Duodenal mucosa (tissue), 2 donors: ENCODE measurements at regions not wholly inside any gene's neighbourhood (a gene's known extent, or its start where the extent isn't known, plus 50 kb on each side); places are given as distances from the start of the nearest gene placed in this dataset.

Experiments used
- H3K27ac ChIP-seq: one replicate; pipeline ENCODE4 v1.7.0; 2013; ENCODE audit warnings: low read depth, low read length
- H3K27me3 ChIP-seq, 2 donors: one replicate each; pipeline ENCODE4 v1.7.0; 2013; ENCODE audit warnings: low read length in 2 of 2, control low read depth in 1 of 2; ENCODE audit not compliant: insufficient read depth in 2 of 2, control insufficient read depth in 1 of 2
- H3K36me3 ChIP-seq, 2 donors: one replicate each; pipeline ENCODE4 v1.7.0; 2013; ENCODE audit warnings: low read length in 2 of 2, control low read depth in 1 of 2; ENCODE audit not compliant: insufficient read depth in 2 of 2, control insufficient read depth in 1 of 2
- H3K4me1 ChIP-seq, 2 donors: one replicate each; pipeline ENCODE4 v1.7.0; 2013; ENCODE audit warnings: low read length in 2 of 2, control low read depth in 1 of 2; ENCODE audit not compliant: insufficient read depth in 2 of 2, control insufficient read depth in 1 of 2
- H3K4me3 ChIP-seq, 2 donors: one replicate each; pipeline ENCODE4 v1.7.0; 2013; ENCODE audit warnings: low read length in 2 of 2, low read depth in 1 of 2
- H3K9ac ChIP-seq, 2 donors: one replicate each; pipeline ENCODE4 v1.7.0; 2013; ENCODE audit warnings: low read length in 2 of 2, low read depth in 1 of 2
- H3K9me3 ChIP-seq, 2 donors: one replicate each; pipeline ENCODE4 v1.7.0; 2013; ENCODE audit warnings: low read length in 2 of 2, control low read depth in 1 of 2; ENCODE audit not compliant: control insufficient read depth in 1 of 2

- H3K27me3 ChIP-seq: no peaks in the 10 kb centered on the region
- no peaks in the 10 kb centered on the region for H3K9me3 ChIP-seq
- no peaks in the 10 kb centered on the region for H3K36me3 ChIP-seq
- no peaks in the 10 kb centered on the region for H3K4me1 ChIP-seq
- no peak overlapping the region for H3K9ac ChIP-seq
- no peak overlapping the region for H3K27ac ChIP-seq
- no peak overlapping the region for H3K4me3 ChIP-seq
These were observed 828.1 kb upstream of the ZNF608 start for GRCh38 chr5:125574491-125575044.

- no peaks in the 10 kb centered on the region for H3K4me1 ChIP-seq
- H3K9ac ChIP-seq: no peak overlapping the region
- H3K9me3 ChIP-seq: no peaks in the 10 kb centered on the region
These were observed 828.9 kb upstream of the ZNF608 start for GRCh38 chr5:125575171-125575890.

GRCh38 chr5:125575891-125576505 lies 829.6 kb upstream of the ZNF608 start:
- H3K9ac ChIP-seq: no peak overlapping the region
- no peak overlapping the region for H3K4me3 ChIP-seq
- no peaks in the 10 kb centered on the region for H3K27me3 ChIP-seq
- no peaks in the 10 kb centered on the region for H3K4me1 ChIP-seq
- no peaks in the 10 kb centered on the region for H3K9me3 ChIP-seq
- H3K36me3 ChIP-seq: no peaks in the 10 kb centered on the region
- no peak overlapping the region for H3K27ac ChIP-seq

More at GRCh38 chr5:125575171-125575890, 828.9 kb upstream of the ZNF608 start:
- Histone ChIP-seq H3K27ac (no peak overlapping the region), H3K36me3 (no peaks in the 10 kb centered on the region), H3K4me3 (no peak overlapping the region), H3K27me3 (no peaks in the 10 kb centered on the region)

- Histone ChIP-seq H3K27ac (no peak overlapping the region), H3K27me3 (no peaks in the 10 kb centered on the region), H3K4me1 (no peaks in the 10 kb centered on the region), H3K9ac (no peak overlapping the region), H3K36me3 (no peaks in the 10 kb centered on the region), H3K9me3 (no peaks in the 10 kb centered on the region), H3K4me3 (no peak overlapping the region)
These were observed 830.4 kb upstream of the ZNF608 start for GRCh38 chr5:125576822-125577221.

- H3K36me3 ChIP-seq: no peaks in the 10 kb centered on the region
- H3K27ac ChIP-seq: no peak overlapping the region
- no peak overlapping the region for H3K4me3 ChIP-seq
- H3K4me1 ChIP-seq: no peaks in the 10 kb centered on the region
- H3K9me3 ChIP-seq: no peaks in the 10 kb centered on the region
- H3K27me3 ChIP-seq: no peaks in the 10 kb centered on the region
- no peak overlapping the region for H3K9ac ChIP-seq
These were observed 832.1 kb upstream of the ZNF608 start for GRCh38 chr5:125578551-125578950.

- Histone ChIP-seq H3K36me3 (no peaks in the 10 kb centered on the region), H3K27ac (no peak overlapping the region), H3K4me3 (no peak overlapping the region), H3K9me3 (no peaks in the 10 kb centered on the region), H3K27me3 (no peaks in the 10 kb centered on the region), H3K4me1 (no peaks in the 10 kb centered on the region), H3K9ac (no peak overlapping the region)
These were observed 832.7 kb upstream of the ZNF608 start for GRCh38 chr5:125579182-125579581.

GRCh38 chr5:125581311-125581710 lies 834.9 kb upstream of the ZNF608 start:
- H3K36me3 ChIP-seq: no peaks in the 10 kb centered on the region
- no peaks in the 10 kb centered on the region for H3K9me3 ChIP-seq
- H3K9ac ChIP-seq: no peak overlapping the region
- H3K27ac ChIP-seq: no peak overlapping the region
- no peaks in the 10 kb centered on the region for H3K4me1 ChIP-seq
- no peaks in the 10 kb centered on the region for H3K27me3 ChIP-seq
- no peak overlapping the region for H3K4me3 ChIP-seq

GRCh38 chr5:125582352-125582751 lies 835.9 kb upstream of the ZNF608 start:
- Histone ChIP-seq H3K4me3 (no peak overlapping the region), H3K27ac (no peak overlapping the region), H3K36me3 (no peaks in the 10 kb centered on the region), H3K9me3 (no peaks in the 10 kb centered on the region), H3K27me3 (no peaks in the 10 kb centered on the region), H3K9ac (no peak overlapping the region), H3K4me1 (no peaks in the 10 kb centered on the region)

- Histone ChIP-seq H3K9ac (no peak overlapping the region), H3K36me3 (no peaks in the 10 kb centered on the region), H3K9me3 (no peaks in the 10 kb centered on the region), H3K27ac (no peak overlapping the region), H3K4me1 (no peaks in the 10 kb centered on the region), H3K4me3 (no peak overlapping the region), H3K27me3 (no peaks in the 10 kb centered on the region)
These were observed 837.1 kb upstream of the ZNF608 start for GRCh38 chr5:125583321-125584139.

- H3K9ac ChIP-seq: no peak overlapping the region
- H3K4me3 ChIP-seq: no peak overlapping the region
- H3K27ac ChIP-seq: no peak overlapping the region
These were observed 837.7 kb upstream of the ZNF608 start for GRCh38 chr5:125584140-125584520.

More at GRCh38 chr5:125584140-125584520, 837.7 kb upstream of the ZNF608 start:
- Histone ChIP-seq H3K9me3 (no peaks in the 10 kb centered on the region), H3K4me1 (no peaks in the 10 kb centered on the region), H3K36me3 (no peaks in the 10 kb centered on the region), H3K27me3 (no peaks in the 10 kb centered on the region)
